GM12891 (cell line): ENCODE measurements at regions not wholly inside any gene's neighbourhood (a gene's known extent, or its start where the extent isn't known, plus 50 kb on each side); places are given as distances from the start of the nearest gene placed in this dataset.
"Not testable (repeated sequence)": the region's sequence is repeated elsewhere in the genome, so short reads cannot be mapped to it uniquely, and the experiment has no call there.

Source experiments
- POLR2A ChIP-seq: IDR thresholded peaks from 2 replicates; pipeline ENCODE4 v1.6.1; 2011; ENCODE audit warnings: low read depth, low read length, control low read depth
- POLR2AphosphoS5 ChIP-seq: IDR thresholded peaks from 2 replicates; pipeline ENCODE4 v1.6.1; 2011; ENCODE audit warnings: low read depth, low read length, control low read depth
- TAF1 ChIP-seq: IDR thresholded peaks from 2 replicates; pipeline ENCODE4 v1.6.1; 2011; ENCODE audit warnings: low read depth, low read length, control low read depth

- TF ChIP-seq TAF1, POLR2A, POLR2AphosphoS5: not testable (repeated sequence)
Measured at GRCh38 chr14:104402303-104402702, 177.3 kb upstream of the C14orf180 start.
